HG03354 (cell line): ENCODE measurements at regions not wholly inside any gene's neighbourhood (a gene's known extent, or its start where the extent isn't known, plus 50 kb on each side); places are given as distances from the start of the nearest gene placed in this dataset.

Experiments
- ATAC-seq: cut with Tn5 transposase; IDR thresholded peaks from one replicate; pipeline ENCODE4 v1.9.1; 2021; ENCODE audit warnings: mild to moderate bottlenecking; ENCODE audit not compliant: unreplicated experiment, poor library complexity, severe bottlenecking

- ATAC-seq, result no peak
Measured at GRCh38 chr18:68282232-68282631, 432.7 kb downstream of the TMX3 start.

- ATAC-seq, result no peak
Measured at GRCh38 chr18:68275616-68276015, 439.3 kb downstream of the TMX3 start.

GRCh38 chr18:68270017-68270416, 444.9 kb downstream of the TMX3 start:
- ATAC-seq, result no peak

- ATAC-seq, result no peak
Measured at GRCh38 chr18:68267583-68267982, 447.3 kb downstream of the TMX3 start.

GRCh38 chr18:68263481-68263880, 451.4 kb downstream of the TMX3 start:
- no peak for ATAC-seq

- ATAC-seq, result no peak
Measured at GRCh38 chr18:68262690-68263294, 452.1 kb downstream of the TMX3 start.

GRCh38 chr18:68256418-68257067, 458.4 kb downstream of the TMX3 start:
- no peak for ATAC-seq

GRCh38 chr18:68244786-68245185, 470.1 kb downstream of the TMX3 start:
- no peak for ATAC-seq

GRCh38 chr18:68241881-68242280, 473.0 kb downstream of the TMX3 start:
- ATAC-seq, result no peak

- ATAC-seq, result no peak
Measured at GRCh38 chr18:68234676-68235075, 480.2 kb downstream of the TMX3 start.

GRCh38 chr18:68234131-68234530, 480.8 kb downstream of the TMX3 start:
- no peak for ATAC-seq

- no peak for ATAC-seq
Measured at GRCh38 chr18:68233018-68233417, 481.9 kb downstream of the TMX3 start.

GRCh38 chr18:68229351-68229750, 485.6 kb downstream of the TMX3 start:
- no peak for ATAC-seq

- ATAC-seq, result no peak
Measured at GRCh38 chr18:68221111-68221724, 493.7 kb downstream of the TMX3 start.

GRCh38 chr18:68220458-68220857, 494.4 kb downstream of the TMX3 start:
- ATAC-seq, result no peak

GRCh38 chr18:68219872-68220271, 495.0 kb downstream of the TMX3 start:
- ATAC-seq, result no peak

- no peak for ATAC-seq
Measured at GRCh38 chr18:68219274-68219673, 495.6 kb downstream of the TMX3 start.

GRCh38 chr18:68215931-68216330, 499.0 kb downstream of the TMX3 start:
- ATAC-seq, result no peak

- ATAC-seq, result no peak
Measured at GRCh38 chr18:68186039-68186438, 528.9 kb downstream of the TMX3 start.

GRCh38 chr18:68181956-68182355, 533.0 kb downstream of the TMX3 start:
- ATAC-seq, result no peak

- no peak for ATAC-seq
Measured at GRCh38 chr18:68179811-68180210, 535.1 kb downstream of the TMX3 start.
